ENCODE measurements at regions not wholly inside any gene's neighbourhood (a gene's known extent, or its start where the extent isn't known, plus 50 kb on each side); places are given as distances from the start of the nearest gene placed in this dataset.

- TF ChIP-seq CTCF (conservative IDR thresholded peaks at IDR 0.05): no peak
- Mint-ChIP-seq H3K36me3 (no peaks in the 10 kb centered on the region), H3K27me3 (peaks cover 2% of the 10 kb centered on the region), H3K9me3 (peaks cover 18% of the 10 kb centered on the region), H3K4me3 (no peak overlapping the region), H3K4me1 (ENCODE audit: unreplicated experiment) (peaks cover 6% of the 10 kb centered on the region), H3K27ac (no peak overlapping the region)
- DNase-seq (ENCODE audit: extremely low spot score, unreplicated experiment): no peak
These were observed 111.9 kb downstream of the ANKRD60 start for GRCh38 chr20:58116505-58116904.

- Mint-ChIP-seq H3K4me3 (no peak overlapping the region), H3K27me3 (no peaks in the 10 kb centered on the region), H3K36me3 (no peaks in the 10 kb centered on the region), H3K4me1 (ENCODE audit: unreplicated experiment) (peaks cover 11% of the 10 kb centered on the region), H3K27ac (no peak overlapping the region), H3K9me3 (peaks cover 16% of the 10 kb centered on the region)
- no peak for DNase-seq (ENCODE audit: extremely low spot score, unreplicated experiment)
- TF ChIP-seq CTCF (conservative IDR thresholded peaks at IDR 0.05): no peak
These were observed 114.7 kb downstream of the ANKRD60 start for GRCh38 chr20:58113716-58114115.

GRCh38 chr20:58112017-58112781 is 116.3 kb downstream of the ANKRD60 start:
- Mint-ChIP-seq H3K27me3 (peaks cover 7% of the 10 kb centered on the region), H3K4me3 (peak overlapping the region; percentile 60), H3K36me3 (no peaks in the 10 kb centered on the region), H3K4me1 (ENCODE audit: unreplicated experiment) (peaks cover 11% of the 10 kb centered on the region), H3K9me3 (peaks cover 12% of the 10 kb centered on the region), H3K27ac (peak overlapping the region; percentile 94)
- DNase-seq (ENCODE audit: extremely low spot score, unreplicated experiment): no peak
- TF ChIP-seq CTCF (conservative IDR thresholded peaks at IDR 0.05): no peak

GRCh38 chr20:58111310-58112016 is 117.0 kb downstream of the ANKRD60 start:
- no peak for DNase-seq (ENCODE audit: extremely low spot score, unreplicated experiment)
- Mint-ChIP-seq H3K4me3 (no peak overlapping the region), H3K27ac (peak overlapping the region; percentile 94), H3K9me3 (peaks cover 10% of the 10 kb centered on the region), H3K4me1 (ENCODE audit: unreplicated experiment) (peaks cover 13% of the 10 kb centered on the region), H3K27me3 (peaks cover 7% of the 10 kb centered on the region), H3K36me3 (no peaks in the 10 kb centered on the region)
- no peak for TF ChIP-seq CTCF (conservative IDR thresholded peaks at IDR 0.05)

- H3K36me3 Mint-ChIP-seq: no peaks in the 10 kb centered on the region
- peaks cover 7% of the 10 kb centered on the region for H3K27me3 Mint-ChIP-seq
- peaks cover 18% of the 10 kb centered on the region for H3K9me3 Mint-ChIP-seq
These were observed 118.4 kb downstream of the ANKRD60 start for GRCh38 chr20:58109918-58110635.

More at GRCh38 chr20:58109918-58110635, 118.4 kb downstream of the ANKRD60 start:
- DNase-seq (ENCODE audit: extremely low spot score, unreplicated experiment): no peak
- TF ChIP-seq CTCF (conservative IDR thresholded peaks at IDR 0.05): no peak
- no peak overlapping the region for H3K4me3 Mint-ChIP-seq
- H3K27ac Mint-ChIP-seq: no peak overlapping the region
- H3K4me1 Mint-ChIP-seq (ENCODE audit: unreplicated experiment): peaks cover 15% of the 10 kb centered on the region

Data from type B pancreatic cell (in vitro differentiated cells).